ENCODE measurements at regions not wholly inside any gene's neighbourhood (a gene's known extent, or its start where the extent isn't known, plus 50 kb on each side); places are given as distances from the start of the nearest gene placed in this dataset.

GRCh38 chr11:23653071-23653675, 792.9 kb upstream of the CCDC179 start:
- TF ChIP-seq CTCF (conservative IDR thresholded peaks at IDR 0.05; ENCODE audit: low read depth, low read length), result no peak
- TF ChIP-seq EZH2 (IDR thresholded peaks at IDR 0.05; ENCODE audit: borderline replicate concordance, low read depth, low read length, poor library complexity, severe bottlenecking), result no peak
